ENCODE measurements at regions not wholly inside any gene's neighbourhood (a gene's known extent, or its start where the extent isn't known, plus 50 kb on each side); places are given as distances from the start of the nearest gene placed in this dataset.

DNA sequence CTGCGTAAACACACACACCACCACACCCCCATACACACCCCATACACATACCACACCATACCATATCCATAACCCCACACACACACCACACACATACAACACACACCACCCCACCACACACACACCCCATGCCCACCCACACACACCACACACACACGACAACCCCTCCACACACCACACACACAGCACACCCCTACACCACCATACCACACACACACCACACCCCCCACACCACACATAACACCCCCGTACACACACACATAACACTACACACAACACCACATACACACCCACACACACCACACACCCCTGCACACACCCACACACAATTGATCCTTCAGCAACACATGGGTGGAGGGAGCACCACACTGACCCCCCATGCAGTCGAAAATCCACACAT is 50.3 kb upstream of the BMS1 start:
- WGBS, 3 donors: 91 to 95% (median 92%) methylated on average over 4 of the region's 4 CpGs
- peaks cover 0 to 4% (median 0%) of the 10 kb centered on the region in 3 donors for H3K27me3 ChIP-seq (ENCODE audit: control insufficient read depth in 3 of 3, insufficient read depth in 3 of 3, low read length in 3 of 3)
- no peaks in the 10 kb centered on the region for H3K4me1 ChIP-seq (ENCODE audit: control insufficient read depth in 3 of 3, insufficient read depth in 2 of 3, low read depth in 1 of 3, low read length in 2 of 3)
- no peaks in the 10 kb centered on the region for H3K36me3 ChIP-seq (ENCODE audit: control insufficient read depth in 3 of 3, insufficient read depth in 2 of 3, low read depth in 1 of 3, low read length in 3 of 3)
- H3K4me3 ChIP-seq (ENCODE audit: low read depth in 1 of 3, low read length in 3 of 3): no peak overlapping the region
- FAIRE-seq: no peak
- H3K27ac ChIP-seq (ENCODE audit: low read depth in 1 of 3, low read length in 2 of 3): no peak overlapping the region
- DNase-seq: no peak
- no peaks in the 10 kb centered on the region for H3K9me3 ChIP-seq (ENCODE audit: control insufficient read depth in 2 of 2, insufficient read depth in 1 of 2, low read depth in 1 of 2, low read length in 1 of 2)
